Skeletal muscle tissue (tissue), 3 donors: ENCODE measurements at regions not wholly inside any gene's neighbourhood (a gene's known extent, or its start where the extent isn't known, plus 50 kb on each side); places are given as distances from the start of the nearest gene placed in this dataset.
"Not testable (repeated sequence)": the region's sequence is repeated elsewhere in the genome, so short reads cannot be mapped to it uniquely, and the experiment has no call there.

Experiments
- H3K27ac ChIP-seq: one replicate; pipeline ENCODE4 v1.7.0; 2013; ENCODE audit warnings: mild to moderate bottlenecking, low read depth, low read length, inconsistent platforms
- H3K27me3 ChIP-seq, 3 donors: one replicate each; pipeline ENCODE4 v1.7.0; 2013; ENCODE audit warnings: low read length in 3 of 3; ENCODE audit not compliant: control insufficient read depth in 3 of 3, insufficient read depth in 3 of 3
- H3K36me3 ChIP-seq, 3 donors: one replicate each; pipeline ENCODE4 v1.7.0; 2013; ENCODE audit warnings: low read length in 3 of 3; ENCODE audit not compliant: control insufficient read depth in 3 of 3, insufficient read depth in 3 of 3
- H3K4me1 ChIP-seq, 3 donors: one replicate each; pipeline ENCODE4 v1.7.0; 2013; ENCODE audit warnings: low read length in 3 of 3, mild to moderate bottlenecking in 3 of 3; ENCODE audit not compliant: control insufficient read depth in 3 of 3, insufficient read depth in 3 of 3
- H3K4me3 ChIP-seq, 3 donors: one replicate each; pipeline ENCODE4 v1.7.0; 2013; ENCODE audit warnings: low read length in 3 of 3
- H3K9ac ChIP-seq, 3 donors: one replicate each; pipeline ENCODE4 v1.7.0; 2013; ENCODE audit warnings: low read length in 3 of 3, mild to moderate bottlenecking in 3 of 3, moderate library complexity in 2 of 3, low read depth in 1 of 3
- H3K9me3 ChIP-seq, 3 donors: one replicate each; pipeline ENCODE4 v1.7.0; 2013; ENCODE audit warnings: low read length in 3 of 3; ENCODE audit not compliant: control insufficient read depth in 3 of 3
- donor health status: Osteomylitis.

GRCh38 chr4:66804979-66805378, 740.3 kb downstream of the CENPC start:
- H3K9me3 ChIP-seq = no peaks in the 10 kb centered on the region
- H3K4me1 ChIP-seq = no peaks in the 10 kb centered on the region
- H3K27ac ChIP-seq = no peak overlapping the region
- no peak overlapping the region for H3K9ac ChIP-seq
- no peaks in the 10 kb centered on the region for H3K27me3 ChIP-seq
- no peak overlapping the region for H3K4me3 ChIP-seq
- no peaks in the 10 kb centered on the region for H3K36me3 ChIP-seq

- H3K4me3 ChIP-seq = no peak overlapping the region
- no peak overlapping the region for H3K9ac ChIP-seq
- H3K27me3 ChIP-seq = no peaks in the 10 kb centered on the region
- H3K27ac ChIP-seq = no peak overlapping the region
- no peaks in the 10 kb centered on the region for H3K9me3 ChIP-seq
- no peaks in the 10 kb centered on the region for H3K4me1 ChIP-seq
- no peaks in the 10 kb centered on the region for H3K36me3 ChIP-seq
These were observed 747.7 kb downstream of the CENPC start for GRCh38 chr4:66797608-66798007.

GRCh38 chr4:66795724-66796123, 749.6 kb downstream of the CENPC start:
- Histone ChIP-seq H3K9me3 (no peaks in the 10 kb centered on the region), H3K27me3 (no peaks in the 10 kb centered on the region), H3K27ac (no peak overlapping the region), H3K4me1 (no peaks in the 10 kb centered on the region), H3K9ac (no peak overlapping the region), H3K36me3 (no peaks in the 10 kb centered on the region), H3K4me3 (no peak overlapping the region)

GRCh38 chr4:66794390-66795034, 750.8 kb downstream of the CENPC start:
- Histone ChIP-seq H3K27ac (no peak overlapping the region), H3K4me3 (no peak overlapping the region), H3K4me1 (no peaks in the 10 kb centered on the region), H3K27me3 (no peaks in the 10 kb centered on the region), H3K9ac (no peak overlapping the region), H3K9me3 (no peaks in the 10 kb centered on the region), H3K36me3 (no peaks in the 10 kb centered on the region)

- no peak overlapping the region for H3K9ac ChIP-seq
- H3K4me3 ChIP-seq = no peak overlapping the region
- no peak overlapping the region for H3K27ac ChIP-seq
- H3K36me3 ChIP-seq = no peaks in the 10 kb centered on the region
- no peaks in the 10 kb centered on the region for H3K4me1 ChIP-seq
- H3K27me3 ChIP-seq = no peaks in the 10 kb centered on the region
- no peaks in the 10 kb centered on the region for H3K9me3 ChIP-seq
These were observed 753.6 kb downstream of the CENPC start for GRCh38 chr4:66791686-66792085.

- no peaks in the 10 kb centered on the region for H3K4me1 ChIP-seq
- no peak overlapping the region for H3K27ac ChIP-seq
- no peak overlapping the region for H3K9ac ChIP-seq
- no peaks in the 10 kb centered on the region for H3K27me3 ChIP-seq
- no peaks in the 10 kb centered on the region for H3K36me3 ChIP-seq
- no peaks in the 10 kb centered on the region for H3K9me3 ChIP-seq
- no peak overlapping the region for H3K4me3 ChIP-seq
These were observed 759.8 kb downstream of the CENPC start for GRCh38 chr4:66785479-66785878.

GRCh38 chr4:66782751-66783150, 762.6 kb downstream of the CENPC start:
- H3K36me3 ChIP-seq, H3K4me3 ChIP-seq, H3K27me3 ChIP-seq, H3K4me1 ChIP-seq, H3K9ac ChIP-seq, H3K27ac ChIP-seq, H3K9me3 ChIP-seq: not testable (repeated sequence)

GRCh38 chr4:66777097-66777496, 768.2 kb downstream of the CENPC start:
- Histone ChIP-seq H3K4me3 (no peak overlapping the region), H3K9ac (no peak overlapping the region), H3K27ac (no peak overlapping the region), H3K36me3 (no peaks in the 10 kb centered on the region), H3K4me1 (no peaks in the 10 kb centered on the region), H3K27me3 (no peaks in the 10 kb centered on the region), H3K9me3 (no peaks in the 10 kb centered on the region)

GRCh38 chr4:66769441-66769840, 775.9 kb downstream of the CENPC start:
- H3K27me3 ChIP-seq = no peaks in the 10 kb centered on the region
- H3K4me3 ChIP-seq = no peak overlapping the region
- H3K9ac ChIP-seq = no peak overlapping the region
- no peaks in the 10 kb centered on the region for H3K36me3 ChIP-seq
- no peaks in the 10 kb centered on the region for H3K4me1 ChIP-seq
- H3K9me3 ChIP-seq = no peaks in the 10 kb centered on the region
- H3K27ac ChIP-seq = no peak overlapping the region

- Histone ChIP-seq H3K9ac (no peak overlapping the region), H3K4me1 (no peaks in the 10 kb centered on the region), H3K27me3 (no peaks in the 10 kb centered on the region), H3K4me3 (no peak overlapping the region), H3K27ac (no peak overlapping the region), H3K9me3 (no peaks in the 10 kb centered on the region), H3K36me3 (no peaks in the 10 kb centered on the region)
These were observed 777.9 kb downstream of the CENPC start for GRCh38 chr4:66767442-66767841.

GRCh38 chr4:66766557-66766956, 778.7 kb downstream of the CENPC start:
- Histone ChIP-seq H3K36me3 (no peaks in the 10 kb centered on the region), H3K27me3 (no peaks in the 10 kb centered on the region), H3K4me1 (no peaks in the 10 kb centered on the region), H3K27ac (no peak overlapping the region), H3K9me3 (no peaks in the 10 kb centered on the region), H3K9ac (no peak overlapping the region), H3K4me3 (no peak overlapping the region)
